NOMO-1 (cell line): ENCODE measurements at regions not wholly inside any gene's neighbourhood (a gene's known extent, or its start where the extent isn't known, plus 50 kb on each side); places are given as distances from the start of the nearest gene placed in this dataset.

Experiments used
- DNase-seq, 2 experiments: peaks; one replicate each; lab custom pipeline; 2025; ENCODE audit not compliant: unreplicated experiment in 2 of 2; lab: John Stamatoyannopoulos, UW

DNA sequence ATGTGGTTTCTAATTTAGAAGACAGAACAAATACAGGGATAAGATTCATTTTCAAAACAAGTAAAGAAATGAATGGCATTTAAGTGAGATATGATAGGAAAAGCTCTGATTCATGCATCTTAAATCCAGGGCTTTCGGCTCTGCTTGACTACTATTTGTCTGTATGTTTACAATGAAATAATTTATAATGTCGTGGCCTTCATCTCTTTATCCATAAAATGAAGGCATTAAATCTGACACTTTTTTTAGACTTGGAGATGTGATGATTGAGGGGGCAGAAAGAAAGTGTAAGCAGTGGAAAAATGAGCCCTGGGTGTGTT is 115.7 kb upstream of the KIT start:
- DNase-seq: no peak

DNA sequence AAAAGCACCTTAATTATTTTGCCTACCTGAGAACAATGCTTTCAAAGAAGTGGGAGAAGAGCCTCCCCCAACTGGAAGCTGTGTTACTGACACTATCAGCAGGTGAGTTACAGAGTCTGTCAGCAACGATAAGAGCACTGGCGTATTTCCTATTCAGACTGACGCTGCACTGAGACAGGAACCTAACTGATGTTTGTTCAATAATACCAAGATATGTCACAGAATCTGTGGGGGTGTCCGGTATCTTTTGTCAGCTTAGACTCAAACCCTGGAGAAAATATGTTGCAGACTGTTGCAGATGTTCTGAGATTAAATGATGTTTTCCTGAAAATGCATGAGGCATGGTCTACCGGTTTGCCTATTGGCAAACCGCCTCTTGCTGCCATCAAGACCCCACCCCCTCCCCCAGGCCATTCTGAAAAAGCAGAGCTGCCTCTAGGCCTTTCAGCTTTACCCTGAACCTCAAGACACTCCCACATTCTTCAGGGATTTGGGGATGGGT is 115.2 kb upstream of the KIT start:
- DNase-seq: no peak

DNA sequence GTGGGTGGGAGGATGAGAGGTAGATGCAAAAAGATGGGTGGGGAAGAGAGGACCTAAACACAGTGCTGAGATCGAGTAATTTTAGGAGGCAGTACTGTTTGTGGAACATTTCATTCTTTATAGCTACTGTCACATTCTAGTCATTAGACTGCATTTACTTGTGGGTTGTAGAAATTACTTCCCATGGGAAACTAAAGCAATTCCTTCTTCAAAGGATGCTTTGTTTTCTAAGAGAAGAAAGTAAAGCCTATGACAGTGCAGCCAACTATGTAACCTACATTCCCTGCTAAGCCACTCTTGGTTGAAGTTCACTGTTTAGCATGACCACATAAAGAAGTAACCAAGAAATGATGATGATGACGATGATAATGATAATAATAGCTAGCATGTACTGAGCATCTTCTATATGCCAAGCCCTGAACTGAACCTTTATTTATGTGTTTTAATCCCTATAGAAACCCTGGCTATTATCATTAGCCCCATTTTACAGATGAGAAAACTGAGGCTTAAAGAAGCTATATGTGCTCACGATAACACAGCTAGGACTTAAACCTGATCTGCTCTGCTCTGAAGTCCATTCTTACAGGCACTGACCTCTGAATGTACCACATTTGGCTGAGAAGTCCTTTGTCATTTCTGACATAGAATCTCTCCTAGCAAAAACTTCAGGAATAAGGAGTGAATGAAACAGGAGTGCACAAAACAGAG is 114.5 kb upstream of the KIT start:
- DNase-seq: no peak

DNA sequence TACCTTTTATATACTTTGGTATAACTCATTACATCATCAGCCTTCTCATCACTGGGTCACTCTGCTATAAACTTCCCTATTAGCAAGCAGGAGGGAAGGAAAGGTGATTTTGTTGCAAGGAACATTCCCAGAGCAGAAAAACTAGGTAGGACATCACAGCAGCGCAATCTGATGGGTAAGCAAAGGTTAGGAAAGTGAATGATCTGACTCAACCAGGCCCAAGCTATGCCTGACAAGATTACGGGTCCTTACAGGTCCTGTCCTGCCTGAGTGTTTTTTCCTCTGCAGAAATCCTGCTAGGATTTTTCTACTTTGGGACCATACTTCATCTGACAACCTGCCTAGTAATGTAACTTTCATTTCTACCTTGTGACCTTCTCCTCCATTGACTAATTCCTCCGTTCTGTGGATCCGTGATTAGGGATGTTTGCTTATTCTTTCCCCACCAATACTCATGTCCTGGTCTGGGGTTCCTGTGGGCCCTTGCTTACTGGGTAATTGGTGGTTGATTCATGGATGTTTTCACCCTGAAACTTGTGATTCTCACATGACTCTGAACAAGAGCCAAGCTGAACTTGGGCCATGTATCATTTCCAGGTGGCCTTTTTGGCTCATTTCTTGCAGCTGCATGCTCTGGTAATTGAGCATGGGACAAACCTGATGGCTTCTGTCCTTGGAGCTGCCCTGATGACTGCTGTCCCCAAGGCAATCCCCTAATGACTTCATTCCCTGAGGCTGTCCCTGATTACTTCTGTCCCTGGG is 111.9 kb upstream of the KIT start:
- no peak for DNase-seq

DNA sequence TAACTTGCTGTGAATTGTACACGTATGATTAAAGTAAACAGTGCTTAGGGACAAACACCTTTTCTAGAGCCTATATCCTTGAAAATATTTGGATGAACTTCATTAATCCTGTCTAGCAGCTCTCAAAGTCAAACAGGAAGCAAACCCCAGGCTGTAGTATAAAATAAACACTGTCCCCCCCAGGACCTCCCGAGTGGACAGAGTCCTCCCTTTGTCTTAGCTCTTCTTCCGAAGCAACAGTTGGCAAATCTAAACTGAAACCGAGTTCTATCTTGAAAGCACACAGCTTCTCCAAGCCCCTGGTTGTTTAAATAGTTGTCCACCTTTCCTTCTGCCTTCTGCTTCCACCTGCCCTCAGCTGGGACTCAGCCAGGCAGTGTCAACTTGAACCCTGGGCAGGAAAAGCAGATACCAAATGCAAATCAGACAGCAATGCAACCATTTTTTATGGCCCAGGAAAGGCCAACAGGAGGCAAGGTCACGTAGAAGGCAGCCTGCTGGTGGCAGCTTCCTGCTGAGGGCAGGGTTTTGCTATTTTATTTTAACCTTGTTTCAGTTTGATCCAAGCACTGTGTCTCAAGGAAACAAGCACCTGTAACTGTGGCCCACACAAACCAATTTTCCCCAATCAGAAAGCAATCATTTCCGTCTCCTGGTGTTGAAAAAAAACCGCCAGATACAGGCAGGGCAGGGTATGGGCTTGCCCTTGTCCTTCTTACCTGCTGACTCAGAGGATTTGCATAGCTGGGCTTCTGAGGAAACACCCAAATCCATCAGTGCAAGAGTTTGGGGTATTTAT is 110.3 kb upstream of the KIT start:
- no peak for DNase-seq

DNA sequence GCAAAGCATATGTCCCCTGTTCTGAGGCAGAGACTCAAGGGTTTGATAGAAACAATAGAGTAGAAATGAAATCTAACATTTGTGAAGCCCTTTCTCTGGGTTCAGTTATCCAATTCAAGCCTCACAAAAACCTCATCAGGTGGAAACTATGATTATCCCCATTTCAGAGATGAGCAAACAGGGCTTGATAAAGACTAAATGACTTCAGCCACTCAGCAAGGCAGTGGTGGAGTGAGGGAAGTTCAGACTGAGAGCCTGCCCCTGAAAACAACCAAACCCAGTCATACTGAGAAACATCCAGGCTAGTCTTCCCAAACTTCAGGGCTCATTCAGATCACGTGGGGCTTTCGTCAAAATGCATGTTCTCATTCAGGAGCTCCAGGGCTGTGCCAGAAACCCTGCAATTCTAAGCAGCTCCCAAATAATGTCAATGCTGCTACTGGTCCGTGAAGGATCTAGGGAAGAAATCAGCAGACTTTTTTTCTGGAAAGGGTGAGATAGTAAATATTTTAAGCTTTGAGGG is 109.6 kb upstream of the KIT start:
- DNase-seq: no peak

DNA sequence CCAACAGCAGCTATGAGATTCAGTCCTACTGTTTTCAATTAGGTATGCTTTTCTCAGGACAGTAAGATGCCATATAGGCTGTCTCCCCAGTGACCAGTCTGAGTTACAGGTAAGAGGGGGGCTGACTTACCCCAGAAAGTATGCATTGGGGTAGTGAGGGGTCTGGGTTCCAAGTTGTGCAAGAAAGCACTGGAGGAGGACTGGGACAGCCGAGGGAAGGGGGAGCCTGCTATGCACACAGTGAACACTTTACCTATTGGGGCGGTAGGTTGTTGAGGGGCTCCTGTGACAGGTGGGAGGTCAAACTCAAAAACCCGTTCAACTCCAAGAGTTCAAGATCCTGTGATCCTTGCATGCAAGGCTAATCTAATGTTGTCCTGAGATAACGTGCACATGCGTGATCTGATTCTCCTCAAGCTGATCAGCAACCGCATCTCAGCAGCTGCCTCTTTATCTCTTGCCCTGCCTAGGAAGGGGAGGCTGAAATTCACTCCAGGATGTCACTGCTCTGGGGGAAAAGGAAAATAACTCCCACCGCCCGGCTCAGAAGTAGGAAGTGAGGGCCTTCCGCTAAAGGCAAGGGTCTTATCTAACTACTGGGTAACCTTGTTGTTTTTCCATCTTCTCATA is 108.8 kb upstream of the KIT start:
- DNase-seq: no peak

DNA sequence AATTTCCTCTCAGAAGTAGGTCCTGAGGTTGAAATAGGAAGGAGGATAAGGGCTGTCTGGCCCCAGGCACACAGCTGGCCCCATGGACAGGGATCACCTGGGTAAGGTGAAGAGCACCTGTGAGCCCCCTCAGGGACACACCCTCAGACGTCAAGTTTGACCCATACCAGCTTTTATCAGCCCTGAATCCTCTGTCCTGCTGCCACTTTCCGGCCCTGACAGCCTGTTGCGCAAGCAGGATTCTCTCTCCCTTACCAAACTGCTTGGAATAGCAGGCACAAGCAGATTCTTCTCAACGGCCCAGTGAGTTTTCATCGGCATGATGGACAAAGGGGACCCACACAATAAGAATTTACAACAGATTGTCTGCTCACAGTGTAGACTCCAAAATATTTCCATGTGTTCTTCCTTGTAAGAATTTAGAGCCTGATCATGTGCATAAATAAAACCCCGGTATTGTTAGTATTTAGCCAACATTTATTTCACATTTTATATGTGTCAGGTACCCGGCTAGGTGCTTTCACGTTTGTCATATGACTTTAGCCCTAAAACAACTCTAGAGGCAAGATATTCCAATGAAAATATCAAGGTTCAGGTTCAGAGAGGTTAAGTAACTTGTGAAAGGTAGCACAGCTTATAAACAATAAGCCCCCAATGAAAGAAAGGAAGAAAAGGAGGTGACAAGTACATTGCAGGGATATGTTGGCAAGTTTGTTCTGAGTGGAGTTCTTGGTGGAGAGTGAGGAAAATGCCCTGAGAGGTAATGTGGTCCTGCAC is 107.2 kb upstream of the KIT start:
- no peak for DNase-seq

DNA sequence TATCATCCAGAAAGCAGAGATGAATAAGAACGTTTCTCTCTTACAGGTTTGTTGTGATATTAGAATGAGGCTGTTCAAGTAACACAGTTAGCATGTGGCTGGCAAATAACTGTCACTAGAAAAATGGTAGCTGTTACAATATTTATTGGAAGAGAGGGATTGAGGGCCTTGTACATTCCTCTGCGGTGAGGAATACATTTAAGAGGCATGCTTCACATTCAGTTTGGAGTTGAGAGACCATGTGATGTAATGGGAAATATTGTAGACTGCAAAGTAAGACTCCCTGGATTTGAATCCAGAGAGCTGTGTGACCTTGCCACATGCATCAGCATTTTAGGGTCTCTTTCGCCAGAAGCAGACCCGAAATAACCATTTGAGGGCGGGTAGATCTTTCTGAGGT is 104.8 kb upstream of the KIT start:
- DNase-seq: no peak

DNA sequence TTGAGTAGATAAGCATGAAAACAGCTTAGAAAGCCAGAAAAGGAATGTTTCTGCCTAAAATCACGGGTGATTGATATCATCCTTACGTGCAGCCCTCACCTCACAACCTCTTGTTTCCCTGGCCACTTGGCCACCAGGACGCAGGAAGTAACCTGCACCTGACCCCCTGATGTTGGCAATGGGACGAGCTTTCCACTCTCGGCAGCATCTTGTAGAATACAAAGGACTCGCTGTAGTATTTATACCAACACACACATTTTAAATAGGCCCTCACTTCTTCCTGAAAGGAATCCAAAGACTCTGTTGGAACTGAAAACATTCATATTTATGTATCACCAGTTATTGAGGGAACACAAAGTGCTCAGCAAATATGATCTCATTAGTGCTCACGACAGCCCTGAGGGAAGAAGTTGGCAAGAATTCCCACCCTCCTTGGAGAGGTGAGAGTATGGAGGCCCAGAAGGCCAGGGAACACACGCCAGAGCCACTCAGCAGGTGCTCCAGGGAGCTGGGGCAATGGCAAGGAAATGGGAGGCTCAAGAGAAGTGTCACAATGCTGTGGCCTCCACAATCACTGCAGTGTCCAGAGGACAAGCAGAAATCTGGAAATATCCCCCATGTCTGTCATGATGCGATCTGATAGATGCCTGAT is 103.3 kb upstream of the KIT start:
- no peak for DNase-seq

DNA sequence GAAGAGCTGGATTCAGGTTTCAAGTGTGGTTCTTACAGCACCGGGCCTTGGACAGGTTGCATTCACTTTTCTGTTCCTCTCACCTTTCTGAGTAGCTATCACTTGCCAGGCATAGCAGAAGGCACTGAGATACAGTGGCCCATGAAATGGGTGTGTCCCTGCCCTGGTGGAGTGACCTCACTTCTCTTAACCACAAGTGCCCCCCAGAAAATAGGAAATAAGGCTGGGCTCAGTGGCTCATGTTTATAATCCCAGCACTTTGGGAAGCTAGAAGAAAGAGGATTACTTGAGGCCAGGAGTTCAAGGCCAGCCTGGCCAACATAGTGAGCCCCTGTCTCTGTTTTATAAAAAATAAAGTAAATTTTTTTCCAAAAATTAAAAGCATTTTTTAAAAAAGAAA is 101.7 kb upstream of the KIT start:
- DNase-seq: no peak

DNA sequence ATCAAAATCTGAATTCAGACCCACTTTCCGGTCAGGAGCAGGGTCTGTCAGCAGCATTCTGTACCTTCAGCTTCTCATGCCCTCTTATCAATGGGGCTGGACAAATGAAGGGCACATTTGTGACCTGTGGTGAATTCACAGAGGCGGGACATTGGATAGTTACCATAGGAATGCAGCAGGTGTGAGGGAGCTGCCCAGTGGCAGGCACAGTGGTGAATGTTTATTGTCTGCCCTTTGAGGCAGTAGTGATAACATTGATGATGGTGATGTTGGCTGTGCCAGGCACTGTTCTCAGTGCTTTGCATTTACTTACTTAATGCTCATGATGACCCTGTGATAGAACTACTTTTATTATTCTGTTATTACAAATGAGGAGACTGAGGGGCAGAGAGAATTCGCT is 101.2 kb upstream of the KIT start:
- no peak for DNase-seq

DNA sequence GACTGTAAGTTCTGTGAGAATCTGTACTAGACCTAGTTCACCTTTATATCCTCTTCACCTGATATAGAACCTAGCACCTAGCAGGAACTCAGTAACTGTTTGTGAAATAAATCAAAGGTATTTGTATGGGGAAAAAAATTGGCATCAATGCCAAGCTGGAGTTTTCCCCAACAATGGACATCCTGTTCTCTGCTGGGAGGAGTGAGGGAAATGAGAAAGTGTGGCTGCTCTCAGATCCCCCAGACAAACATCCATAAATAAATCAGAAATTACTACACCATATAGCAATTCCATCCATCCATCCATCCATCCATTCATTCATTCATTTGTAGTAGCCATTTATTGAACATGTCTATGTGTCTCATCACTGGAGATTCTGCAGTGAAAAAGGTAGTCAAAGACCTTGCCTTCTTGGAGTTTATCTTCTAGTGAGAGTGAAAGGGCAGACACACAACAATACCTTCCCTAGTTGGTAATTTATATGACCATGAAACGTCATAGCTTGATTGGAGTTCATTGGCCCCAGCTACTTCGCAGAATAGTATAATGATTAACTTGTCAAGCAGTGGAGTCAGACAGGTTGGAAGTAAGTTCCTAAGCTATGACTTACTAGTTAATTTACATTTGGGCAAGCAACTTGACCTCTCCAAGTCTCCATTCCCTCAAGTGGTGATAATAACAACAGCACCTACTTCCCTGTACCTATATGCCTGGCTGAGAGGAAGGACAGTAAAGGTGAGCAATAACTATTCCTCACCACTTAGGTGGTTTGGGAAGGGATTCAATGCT is 98.7 kb upstream of the KIT start:
- no peak for DNase-seq

DNA sequence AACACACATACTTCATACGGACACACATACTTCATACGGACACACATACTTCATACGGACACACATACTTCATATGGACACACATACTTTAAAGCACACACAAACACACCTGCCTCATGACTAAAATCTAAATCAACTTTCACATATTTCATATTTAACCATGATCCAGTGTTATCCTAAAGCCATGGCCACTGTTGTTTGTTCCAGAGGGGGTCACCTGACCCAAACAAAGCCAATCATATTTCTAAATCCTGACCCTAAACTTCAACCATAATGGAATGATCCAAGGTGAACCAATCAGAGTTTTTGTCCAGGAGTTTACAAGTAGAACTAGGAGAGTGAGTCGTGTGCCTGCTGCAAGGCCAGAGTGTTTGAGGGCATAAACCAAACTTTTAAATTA is 97.2 kb upstream of the KIT start:
- DNase-seq: no peak

DNA sequence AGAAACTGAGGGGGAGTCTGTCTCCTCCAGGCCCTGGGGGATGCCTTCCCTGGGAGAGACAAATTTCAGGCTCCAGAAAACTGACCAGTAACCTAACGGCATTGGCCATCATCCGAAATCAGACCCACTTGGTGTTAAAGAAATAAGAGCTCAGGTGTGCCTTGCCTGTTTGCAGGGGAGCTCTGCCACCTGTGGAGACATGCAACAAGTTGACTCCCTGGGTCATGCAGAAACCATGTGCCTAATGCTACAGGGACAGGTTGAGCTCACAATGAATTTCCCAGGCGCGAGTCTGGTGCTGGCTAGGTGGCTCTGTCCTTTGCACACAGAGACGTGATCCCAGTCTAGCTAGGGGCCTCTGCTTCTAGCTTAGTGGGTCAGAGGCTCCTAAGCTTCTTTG is 95.8 kb upstream of the KIT start:
- no peak for DNase-seq

DNA sequence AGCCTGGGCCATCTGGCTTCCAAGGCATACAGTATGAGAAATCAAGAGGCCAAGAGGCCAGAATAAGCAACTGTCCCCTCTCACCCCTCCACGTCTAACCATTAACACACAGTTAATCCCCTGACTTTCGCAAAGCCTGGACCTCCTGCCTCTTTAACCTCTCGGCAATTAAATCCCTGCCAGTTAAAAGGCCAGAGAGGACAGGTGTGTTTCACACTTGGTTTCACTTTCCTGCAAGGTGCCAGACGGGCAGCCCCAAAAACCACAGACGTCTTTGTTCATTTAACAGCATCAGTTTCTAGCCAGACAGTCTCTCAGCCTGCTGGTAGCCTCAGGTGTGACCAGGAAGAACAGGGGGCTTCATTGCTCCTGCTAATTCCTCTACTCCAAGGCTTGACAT is 91.1 kb upstream of the KIT start:
- no peak for DNase-seq

DNA sequence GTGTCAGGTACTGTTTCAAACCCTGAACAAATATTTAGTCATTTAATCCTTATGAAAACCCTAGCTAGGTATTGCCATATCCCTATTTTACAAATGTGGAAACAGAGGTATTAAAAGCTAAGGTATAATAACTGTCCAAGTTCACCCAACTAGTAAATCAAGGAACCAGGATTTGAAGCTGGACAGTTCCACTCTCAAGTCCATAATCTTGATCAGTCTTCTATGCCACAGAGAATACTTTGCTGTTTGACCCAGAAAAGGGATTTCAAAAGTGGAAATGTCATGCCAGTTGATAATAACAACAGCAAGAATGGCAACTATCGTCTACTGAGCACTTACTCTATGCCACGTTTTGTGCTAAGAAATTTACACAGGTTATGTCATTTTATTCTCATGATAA is 90.4 kb upstream of the KIT start:
- DNase-seq: no peak

DNA sequence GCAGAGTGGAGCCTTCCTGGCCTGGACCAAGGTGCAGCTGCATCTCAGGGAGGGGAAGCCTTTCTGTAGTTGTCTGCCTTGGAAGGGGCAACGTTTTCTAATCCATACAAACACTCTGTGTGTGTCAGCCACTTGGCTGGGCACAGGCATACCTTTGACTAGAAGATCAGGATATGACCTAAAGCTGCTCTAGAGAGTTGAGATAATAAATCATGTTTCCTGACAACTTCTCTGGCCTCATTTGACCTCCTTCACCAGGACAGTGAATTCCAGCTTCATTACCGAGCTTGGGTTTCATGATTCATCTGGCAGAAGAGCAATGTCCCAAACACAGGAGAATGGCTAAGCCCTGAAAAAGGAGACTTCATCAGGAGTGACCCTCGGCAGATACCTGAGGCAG is 89.6 kb upstream of the KIT start:
- DNase-seq: no peak

DNA sequence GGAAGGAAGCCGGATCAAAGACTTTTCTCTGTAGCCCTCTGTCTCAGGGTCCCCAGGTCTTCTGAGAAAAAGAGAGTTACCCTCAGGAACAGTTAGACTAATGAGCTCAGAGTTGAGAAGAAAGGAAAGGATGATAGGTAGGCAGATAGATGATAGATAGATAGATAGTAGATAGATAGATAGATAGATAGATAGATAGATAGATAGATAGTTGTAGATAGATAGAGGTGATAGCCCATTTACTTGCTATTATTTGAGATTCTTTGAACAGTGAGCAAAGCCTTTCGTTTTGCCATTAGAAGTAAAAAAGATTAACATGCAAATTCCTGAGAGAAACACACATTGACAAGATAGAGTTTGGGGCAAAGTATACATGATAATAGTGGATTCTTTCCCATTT is 86.9 kb upstream of the KIT start:
- no peak for DNase-seq
